SK-N-DZ (cell line): ENCODE measurements at regions not wholly inside any gene's neighbourhood (a gene's known extent, or its start where the extent isn't known, plus 50 kb on each side); places are given as distances from the start of the nearest gene placed in this dataset.
A peak's percentile ranks its signal among the peaks of the same experiment; 100 is the strongest.

Experiments
- DNase-seq: peaks from one replicate; pipeline ENCODE4 v3.0.0-alpha.2; 2015; ENCODE audit warnings: low spot score

DNA sequence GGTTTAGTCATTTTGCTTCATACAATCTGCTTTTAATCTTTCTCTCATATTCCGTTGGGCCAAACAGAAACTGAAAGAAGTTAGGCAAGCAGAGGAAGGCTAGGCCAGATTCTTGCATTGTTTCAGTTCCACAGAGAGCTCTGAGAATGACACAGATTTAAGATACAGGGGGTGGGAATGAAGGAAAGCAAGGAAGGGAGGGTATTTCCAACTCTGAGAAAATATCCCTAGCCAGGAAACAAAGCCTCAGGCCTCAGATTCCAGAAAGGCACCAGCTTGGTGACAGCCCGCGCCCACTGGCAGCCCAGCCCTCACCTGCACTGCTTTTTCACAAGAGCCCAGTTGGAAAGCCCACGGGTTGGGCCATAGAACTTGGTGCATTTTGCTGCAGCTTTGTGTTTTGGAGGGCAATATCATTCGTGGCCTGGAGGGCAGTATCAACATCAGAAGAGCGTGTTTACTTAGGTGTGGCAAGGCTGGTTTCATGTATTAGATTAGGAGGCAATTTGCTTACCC, 63.5 kb downstream of the ENC1 start:
- DNase-seq = no peak

DNA sequence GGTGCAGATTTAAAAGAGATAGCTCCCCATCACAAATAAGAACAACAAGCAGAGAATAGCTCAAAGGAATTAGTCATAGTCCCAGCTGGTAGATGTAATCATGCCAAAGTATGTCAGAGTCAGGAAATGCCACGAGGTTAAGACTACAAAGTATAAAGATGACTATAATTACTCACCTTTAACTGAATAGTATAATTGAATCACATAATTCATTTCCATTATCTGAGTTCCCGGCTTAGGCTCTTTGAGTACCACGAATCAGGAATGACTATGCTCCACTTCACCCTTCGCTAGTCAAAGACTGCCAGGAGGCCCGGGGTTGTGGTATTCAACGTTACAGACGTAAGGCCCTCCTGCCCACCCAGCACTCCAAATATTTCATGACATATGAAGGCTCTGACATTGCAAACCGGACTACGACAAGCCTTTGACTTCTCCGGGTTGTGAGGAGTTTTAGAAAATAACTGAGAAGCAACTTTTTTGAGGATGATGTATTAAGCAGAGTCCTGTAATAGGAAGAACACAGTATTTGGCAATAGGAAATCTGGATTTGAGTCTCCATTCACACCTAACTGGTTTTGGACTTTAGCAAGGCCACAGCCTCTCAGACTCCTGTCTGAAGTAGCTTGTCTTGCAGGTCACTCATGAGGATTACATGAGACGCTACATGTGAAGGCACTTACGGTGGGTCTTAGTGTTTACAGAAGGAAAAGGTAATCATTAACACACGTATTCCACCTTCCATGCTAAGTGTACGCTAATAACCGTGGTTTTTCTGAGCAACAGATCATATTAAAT, 64.6 kb downstream of the ENC1 start:
- DNase-seq = no peak

DNA sequence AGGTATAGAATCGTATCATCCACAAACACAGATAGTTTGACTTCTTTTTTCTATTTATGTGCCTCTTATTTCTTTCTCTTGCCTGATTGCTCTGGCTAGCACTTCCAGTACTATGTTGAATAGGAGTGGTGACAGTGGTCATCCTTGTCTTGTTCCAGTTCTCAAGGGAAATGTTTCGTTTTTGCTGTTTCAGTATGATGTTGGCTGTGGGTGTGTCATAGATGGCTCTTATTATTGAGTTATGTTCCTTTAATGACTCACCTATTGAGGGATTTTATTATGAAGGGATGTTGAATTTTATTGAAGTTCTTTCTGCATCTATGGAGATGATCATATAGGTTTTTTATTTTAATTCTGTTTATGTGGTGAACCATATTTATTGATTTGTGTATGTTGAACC, 70.3 kb downstream of the ENC1 start:
- DNase-seq = no peak

DNA sequence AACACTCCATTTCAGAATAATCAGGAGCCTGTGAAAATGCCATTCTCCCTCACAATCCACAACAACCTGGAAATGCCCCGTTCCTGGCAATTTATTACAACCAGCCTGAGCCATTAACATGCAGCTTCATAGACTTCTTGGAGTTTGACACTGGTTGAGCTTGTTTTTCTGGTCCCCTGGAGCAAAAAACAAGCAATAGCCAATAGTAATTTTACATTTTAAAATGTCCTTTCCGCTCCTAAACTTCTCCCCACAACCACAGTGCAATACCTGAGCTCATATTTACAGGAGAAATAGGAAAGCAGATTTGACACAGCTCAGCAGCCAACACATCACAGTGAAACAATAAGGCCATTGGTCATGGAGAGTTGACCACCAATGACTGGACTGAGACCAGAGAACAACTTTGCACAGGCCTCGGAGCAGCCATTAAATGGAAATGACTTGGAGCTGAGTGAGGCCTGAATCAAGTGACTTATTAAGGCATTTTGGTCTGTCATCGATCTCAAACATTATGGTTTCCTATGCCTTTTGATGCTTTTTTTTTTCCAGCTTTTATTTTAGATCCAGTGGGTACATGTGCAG, 73.0 kb downstream of the ENC1 start:
- DNase-seq = no peak

DNA sequence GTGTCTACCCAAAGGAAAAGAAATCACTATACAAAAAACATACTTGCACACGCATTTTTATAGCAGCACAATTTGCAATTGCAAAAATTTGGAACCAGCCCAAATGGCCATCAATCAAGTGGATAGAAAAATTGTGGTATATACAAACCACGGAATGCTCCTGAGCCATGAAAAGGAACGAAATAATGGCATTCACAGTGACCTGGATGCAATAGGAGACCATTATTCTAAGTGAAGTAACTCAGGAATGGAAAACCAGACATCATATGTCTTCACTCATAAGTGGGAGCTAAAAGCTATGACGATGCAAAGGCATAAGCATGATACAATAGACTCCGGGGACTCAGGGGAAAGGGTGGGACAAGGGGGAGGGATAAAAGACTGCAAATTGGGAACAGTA, 78.4 kb downstream of the ENC1 start:
- no peak for DNase-seq

DNA sequence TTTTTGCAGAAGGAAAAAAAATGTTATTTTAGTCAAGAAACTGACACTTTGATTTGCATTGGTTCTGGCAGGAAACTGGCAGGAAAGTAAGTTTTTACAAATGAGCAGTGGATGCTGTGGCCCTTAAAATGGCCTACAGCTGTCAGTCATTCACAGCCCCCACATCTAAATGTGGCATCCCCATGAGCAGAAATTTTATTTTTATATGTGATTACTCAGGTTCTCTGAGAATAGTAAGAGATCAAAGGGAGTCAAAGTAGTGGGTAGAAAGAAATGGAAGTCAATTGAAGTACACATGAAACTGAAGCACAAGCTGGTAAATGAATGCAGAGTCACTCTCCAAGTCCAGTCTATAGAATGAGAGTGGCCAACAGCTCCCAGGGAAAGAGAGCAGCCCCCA, 80.3 kb downstream of the ENC1 start:
- DNase-seq = no peak

DNA sequence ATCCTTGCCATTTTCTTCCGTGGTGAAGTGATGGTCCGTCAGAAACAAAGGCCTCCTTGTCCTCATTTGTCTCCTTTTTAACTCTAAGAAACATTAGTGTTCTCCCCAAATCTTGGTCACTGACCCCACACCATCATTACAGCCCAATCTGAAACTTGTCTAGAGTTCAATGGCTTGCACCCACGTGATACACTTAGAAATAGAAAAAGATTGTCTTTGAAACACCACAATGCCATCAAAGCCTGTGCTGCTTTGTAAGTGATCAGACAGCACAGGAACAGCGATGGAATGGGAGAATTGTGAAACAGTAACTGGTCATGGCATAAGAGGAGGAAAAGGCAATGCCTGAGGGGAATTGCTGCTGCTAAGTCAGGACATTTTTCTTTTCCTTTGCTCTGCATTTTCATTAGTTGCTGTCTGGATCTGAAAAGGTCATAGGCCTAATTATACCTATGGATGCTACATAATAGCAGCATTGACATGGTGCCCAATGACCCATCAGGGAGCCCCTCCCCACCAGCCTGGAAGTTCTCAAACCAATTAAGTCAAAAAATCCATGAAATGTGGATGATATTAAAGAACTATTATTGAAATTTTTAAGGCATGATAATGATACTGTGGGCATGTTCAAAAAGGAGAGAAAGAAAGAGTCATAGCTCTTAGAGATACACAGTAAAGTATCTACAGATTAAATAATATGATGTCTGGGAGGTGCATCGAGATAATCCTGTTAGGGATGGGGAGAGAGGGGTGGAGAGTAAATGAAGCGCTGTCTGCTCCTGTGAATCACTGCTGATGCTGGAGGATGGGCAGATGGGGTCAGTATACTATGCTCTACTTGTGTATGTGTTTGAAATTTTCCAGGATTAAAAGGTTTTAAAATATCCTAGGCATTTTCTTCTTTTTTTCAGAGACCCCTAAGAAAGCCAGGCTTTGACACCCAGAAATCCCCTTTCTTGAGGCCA, 83.6 kb downstream of the ENC1 start:
- peak; percentile 65 for DNase-seq

DNA sequence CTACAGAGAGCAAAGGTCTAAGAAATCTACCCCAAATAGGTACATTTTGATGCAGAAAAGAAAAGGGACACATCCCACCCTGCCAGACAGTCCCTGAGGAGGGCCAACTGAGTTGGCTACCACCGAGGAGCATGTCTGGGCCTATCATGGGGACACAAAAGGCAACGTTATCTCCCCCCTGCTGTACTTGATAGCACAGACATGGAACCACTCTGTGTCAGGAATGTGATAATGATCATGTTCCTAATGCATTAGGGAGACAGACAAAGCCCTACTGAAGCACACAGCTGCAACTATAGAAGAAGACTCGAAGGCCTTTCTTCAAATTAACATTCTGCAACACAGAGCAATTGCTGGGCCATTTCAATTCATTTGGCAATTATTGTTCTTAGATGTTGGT, 84.5 kb downstream of the ENC1 start:
- peak; percentile 85 for DNase-seq

DNA sequence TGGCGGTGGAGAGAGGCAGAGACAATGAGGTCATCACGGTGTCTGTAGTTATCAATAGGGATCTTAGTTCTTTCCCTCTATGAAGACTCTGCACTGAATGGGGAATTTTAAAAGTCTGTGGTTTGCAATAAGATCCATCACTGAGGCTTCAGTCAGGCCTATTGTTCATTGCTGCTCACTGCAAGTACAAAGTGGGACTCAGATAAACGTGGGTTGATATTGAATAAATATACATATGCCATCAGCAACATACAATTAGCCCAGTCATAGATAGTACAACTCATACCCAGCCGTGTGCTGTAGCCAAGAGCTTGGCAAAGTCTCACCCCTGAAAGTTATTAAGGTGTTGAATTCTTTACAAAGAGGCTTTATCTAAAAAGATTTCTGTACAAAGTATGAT, 88.4 kb downstream of the ENC1 start:
- DNase-seq = no peak

DNA sequence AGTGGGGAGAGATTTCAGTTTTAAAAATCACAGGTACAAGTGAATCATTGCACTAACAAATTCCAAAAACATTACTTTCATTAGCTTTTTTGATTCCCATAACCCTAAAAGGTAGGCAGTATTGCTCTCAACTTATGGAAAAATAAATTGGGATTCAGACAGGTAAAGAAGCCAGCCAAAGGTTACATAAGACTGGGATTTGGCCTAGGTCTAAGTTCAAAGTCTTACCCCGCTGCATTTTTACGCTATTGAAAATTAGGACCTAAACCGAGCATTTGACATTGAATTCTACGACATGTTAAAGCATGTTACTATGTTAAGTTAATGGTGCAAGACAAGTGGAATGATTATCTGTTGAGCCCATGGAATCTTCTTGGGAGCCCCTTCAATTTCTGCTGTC, 89.6 kb downstream of the ENC1 start:
- no peak for DNase-seq

DNA sequence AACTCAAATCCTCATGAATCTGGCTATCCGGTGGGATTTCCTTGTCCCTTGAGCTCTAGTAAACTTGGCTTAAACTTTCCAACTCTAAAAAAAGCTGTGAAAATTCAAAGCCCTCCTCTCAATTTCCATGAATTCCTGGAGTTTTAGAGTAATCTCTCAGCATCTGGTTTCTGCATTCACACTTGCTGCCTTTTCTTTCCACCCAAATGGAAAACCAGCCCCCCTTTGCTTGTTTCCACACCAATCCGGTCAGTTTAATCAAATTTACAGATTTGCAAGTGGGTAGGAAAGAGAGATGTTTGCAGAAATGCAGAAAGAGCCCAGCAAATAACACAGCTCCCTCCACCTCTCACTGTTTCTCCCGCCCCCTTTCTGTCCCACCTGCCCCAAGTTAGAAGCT, 91.1 kb downstream of the ENC1 start:
- no peak for DNase-seq

DNA sequence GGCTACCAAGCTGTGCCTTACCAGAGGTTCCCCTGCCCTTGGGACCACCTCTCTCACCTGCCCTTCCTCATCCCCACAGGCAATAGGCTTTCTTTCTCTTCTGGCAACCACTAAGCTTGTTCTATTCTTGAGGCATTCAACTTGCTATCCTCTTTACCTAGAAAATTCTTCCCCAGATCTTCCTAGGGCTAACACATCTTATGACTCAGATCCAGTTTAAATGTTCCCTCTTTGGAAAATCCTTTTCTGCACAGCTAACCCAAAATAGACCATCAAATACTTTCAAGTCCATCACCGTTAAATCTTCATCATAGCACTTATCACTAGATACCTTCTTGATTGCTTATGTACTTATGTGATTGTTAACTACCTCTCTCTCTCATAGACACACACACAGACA, 93.7 kb downstream of the ENC1 start:
- no peak for DNase-seq

DNA sequence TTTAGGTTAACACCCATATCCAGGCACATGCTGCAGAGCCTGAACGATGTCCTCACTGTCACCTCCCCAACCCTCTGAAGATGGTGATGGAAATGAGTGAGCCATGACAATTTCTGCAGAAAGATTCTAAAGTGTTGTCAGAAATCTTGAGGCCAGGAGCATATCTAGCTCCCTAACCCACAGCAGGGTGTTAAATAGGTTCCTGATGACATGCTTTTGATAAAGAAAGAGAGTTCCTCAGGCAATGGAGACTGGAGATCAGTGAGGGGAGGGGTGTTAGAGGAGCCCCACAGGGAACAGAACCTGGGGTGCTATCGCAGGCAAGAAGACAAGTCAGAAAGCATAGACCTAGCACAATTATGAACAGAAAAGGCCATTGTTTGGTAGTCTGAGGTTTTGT, 95.7 kb downstream of the ENC1 start:
- no peak for DNase-seq

DNA sequence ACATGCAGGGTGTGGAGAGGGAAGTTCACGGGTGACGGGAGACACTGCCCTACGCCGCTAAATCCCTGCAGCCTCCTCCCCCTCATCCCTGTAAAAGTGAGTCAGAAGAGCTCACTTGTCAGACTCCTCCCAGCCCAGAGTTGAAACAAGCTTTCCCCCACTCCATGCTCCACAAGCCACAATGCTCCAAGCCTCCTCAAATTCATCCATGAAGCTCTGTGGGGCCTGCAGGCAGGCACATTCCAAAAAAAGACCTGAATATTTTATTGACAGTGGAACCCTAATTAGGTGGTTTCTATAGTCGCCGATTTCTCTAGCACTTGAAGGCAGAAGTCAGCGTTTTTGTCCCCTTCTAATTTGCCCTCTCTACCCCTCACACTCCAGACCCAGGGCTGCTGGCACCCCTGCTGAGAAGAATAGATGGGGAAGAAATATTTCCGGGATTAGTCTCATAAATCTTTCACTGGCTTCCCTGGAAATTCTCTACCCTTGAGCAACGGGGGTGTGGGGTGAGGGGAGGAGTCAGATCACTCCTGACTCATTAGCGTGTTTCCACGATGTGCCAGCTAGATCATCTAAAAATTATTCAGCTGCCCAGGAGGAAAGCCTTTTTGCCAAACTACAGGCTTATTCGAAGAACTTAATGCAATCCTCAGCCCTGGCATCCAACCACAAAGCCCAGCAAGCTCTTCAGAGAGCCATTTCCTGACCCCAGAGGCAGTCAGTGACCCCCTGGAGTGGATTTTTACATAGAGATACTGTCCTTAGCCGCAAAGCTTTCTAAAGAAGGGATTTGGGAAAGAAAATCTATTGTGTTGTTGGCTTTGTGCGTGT, 97.1 kb downstream of the ENC1 start:
- DNase-seq = no peak

DNA sequence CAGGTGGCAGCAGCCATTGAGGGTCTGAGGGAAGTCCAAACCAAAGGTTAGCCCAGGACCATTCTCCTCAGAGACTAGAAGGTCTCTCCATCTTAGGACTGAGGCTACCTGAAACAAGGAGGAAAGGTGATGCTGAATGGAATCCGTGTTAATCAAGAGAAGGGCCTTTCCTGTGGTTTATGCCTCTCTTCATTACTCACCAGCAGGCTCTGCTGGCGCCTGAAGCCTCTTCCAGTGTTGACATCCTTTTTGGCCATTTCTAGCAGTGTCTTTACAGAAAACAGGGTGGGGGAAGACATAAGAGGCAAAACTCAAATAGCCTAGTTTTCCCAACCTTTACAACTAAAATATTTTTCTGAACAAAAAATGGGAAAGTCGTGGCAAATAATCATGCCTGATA, 98.0 kb downstream of the ENC1 start:
- no peak for DNase-seq

DNA sequence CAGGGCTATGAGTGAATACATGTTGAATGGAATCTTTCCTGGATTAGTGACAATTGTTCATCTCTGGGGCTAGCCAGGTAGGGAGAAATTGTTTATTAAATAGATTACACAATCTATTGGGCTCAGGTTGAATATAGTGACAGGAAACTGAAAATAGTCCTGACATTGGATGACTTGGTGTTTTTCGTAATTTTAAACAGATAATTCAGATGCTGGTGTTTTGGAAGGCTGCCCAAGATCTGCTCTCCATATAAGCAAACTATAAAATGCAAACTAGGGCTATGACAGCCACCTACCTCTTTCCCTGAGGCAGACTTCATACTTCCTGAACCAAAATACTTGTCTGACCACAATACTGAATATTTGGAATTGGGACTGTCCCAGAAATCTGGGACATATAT, 99.1 kb downstream of the ENC1 start:
- no peak for DNase-seq

DNA sequence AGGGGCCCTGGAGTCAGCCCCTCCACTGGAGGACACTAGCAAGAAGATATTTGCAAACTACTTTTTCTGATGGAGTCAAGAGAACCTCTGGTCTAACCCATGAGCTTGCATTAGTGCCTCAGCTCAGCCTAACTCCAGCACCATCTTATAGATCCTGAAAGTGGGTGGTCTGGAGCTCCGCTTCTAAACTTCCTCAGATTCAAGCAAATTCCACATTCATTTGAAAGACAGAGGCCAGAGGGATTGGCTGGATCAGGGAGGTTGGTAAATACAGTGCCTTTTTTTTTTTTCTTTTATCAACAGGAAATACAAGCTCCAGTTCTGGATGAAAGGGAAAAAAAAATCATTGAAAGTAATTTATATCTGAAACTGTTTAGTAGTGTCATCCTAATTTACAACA, 99.9 kb downstream of the ENC1 start:
- DNase-seq = no peak

DNA sequence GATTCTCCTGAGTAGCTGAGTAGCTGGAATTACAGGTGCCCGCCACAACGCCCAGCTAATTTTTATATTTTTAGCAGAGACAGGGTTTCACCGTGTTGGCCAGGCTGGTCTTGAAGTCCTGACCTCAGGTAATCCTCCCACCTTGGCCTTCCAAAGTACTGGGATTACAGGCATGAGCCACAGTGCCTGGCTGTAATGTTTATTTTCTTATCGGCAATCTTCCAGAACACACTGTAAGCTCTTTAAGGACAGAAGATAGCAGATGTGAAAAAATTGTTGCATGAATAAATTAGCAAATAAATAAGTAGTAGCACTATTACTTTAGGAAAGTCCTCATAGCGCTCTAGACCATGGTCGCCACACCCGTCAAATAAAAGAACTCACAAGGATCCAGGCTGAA, 100.5 kb downstream of the ENC1 start:
- DNase-seq = no peak

DNA sequence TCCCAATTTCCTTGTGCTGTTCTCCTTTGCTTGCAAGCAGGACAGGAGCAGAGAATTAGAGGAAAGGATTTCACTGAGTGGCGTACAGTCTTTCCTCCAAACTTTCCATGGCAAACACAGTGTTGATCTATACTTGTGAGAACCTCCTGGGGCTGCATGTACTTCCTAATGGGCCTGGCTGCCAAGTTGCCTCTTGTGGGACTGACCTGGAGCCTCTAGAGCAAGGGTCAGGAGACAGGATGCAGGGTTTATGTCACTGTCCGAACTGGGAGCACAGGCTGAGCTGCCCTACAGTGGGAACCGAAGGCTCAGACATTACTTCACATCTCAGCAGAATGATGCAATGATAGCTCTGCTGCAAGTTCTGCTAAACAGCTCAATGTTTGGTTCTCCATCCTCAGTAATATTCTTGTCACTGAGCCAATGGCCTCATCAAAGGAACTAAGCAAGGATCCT, 102.3 kb downstream of the ENC1 start:
- no peak for DNase-seq

DNA sequence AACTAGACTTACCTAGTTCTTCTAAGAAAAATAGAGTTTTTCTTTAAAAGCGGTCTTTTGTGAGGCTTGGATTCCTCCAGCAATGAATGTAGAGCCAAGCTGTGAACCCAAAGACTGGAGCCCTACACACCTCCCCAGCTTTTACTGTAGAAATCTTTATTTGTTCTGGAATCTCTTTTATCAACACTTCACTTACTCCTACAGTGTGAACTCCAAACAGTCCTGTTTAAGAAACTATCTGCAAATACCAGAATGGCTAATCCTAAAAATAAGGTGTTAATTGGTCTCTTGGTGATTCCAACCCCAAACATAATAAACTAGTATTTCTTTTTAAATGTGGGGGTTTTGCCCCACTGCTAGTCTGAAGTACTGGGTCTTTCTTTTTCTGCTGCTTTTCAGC, 103.9 kb downstream of the ENC1 start:
- no peak for DNase-seq

DNA sequence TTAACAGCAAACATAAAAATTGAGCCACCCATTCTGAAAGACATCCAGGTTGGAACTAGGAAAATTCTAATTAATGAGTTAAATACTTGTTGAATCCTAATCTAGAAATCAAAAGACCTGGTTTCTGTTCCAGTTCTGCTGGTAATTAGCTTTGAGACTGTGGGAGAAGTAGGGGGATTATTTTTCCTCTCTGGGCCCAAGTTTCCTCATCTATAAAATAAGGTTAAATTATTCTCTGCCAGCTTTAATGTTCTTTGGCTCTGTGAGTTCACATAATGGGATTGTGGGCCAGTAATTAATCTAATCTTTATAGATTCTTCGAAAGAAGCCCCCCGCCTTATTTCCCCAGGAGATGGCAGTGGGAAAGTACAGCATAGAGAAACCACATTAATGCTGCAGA, 104.6 kb downstream of the ENC1 start:
- DNase-seq = no peak
